H1 (cell line): ENCODE measurements at regions not wholly inside any gene's neighbourhood (a gene's known extent, or its start where the extent isn't known, plus 50 kb on each side); places are given as distances from the start of the nearest gene placed in this dataset.

Experiments used
- CTCF ChIA-PET: fragments of 300-600 bp; sonication (Branson Sonifier 250); formaldehyde crosslinking; loops from one replicate; lab custom pipeline; 2021; ENCODE audit not compliant: partially characterized antibody; lab: Charles Lee
- POLR2A ChIA-PET: fragments of 300-600 bp; sonication (Branson Sonifier 250); formaldehyde crosslinking; loops from one replicate; lab custom pipeline; 2021; ENCODE audit warnings: inconsistent platforms; ENCODE audit not compliant: partially characterized antibody; lab: Charles Lee
- DNase-seq, 2 experiments: peaks; one replicate each; pipeline versions ENCODE4 v3.0.0 to v3.0.0-alpha.2; 2010 to 2022; ENCODE audit warnings: low spot score in 2 of 2, low read depth in 1 of 2, mixed read lengths in 1 of 2
- FAIRE-seq: peaks from 2 replicates; lab custom pipeline; 2011; peaks lifted over from hg19 to GRCh38; lab: Jason Lieb, UNC
- H2AFZ ChIP-seq: 2 replicates; pipeline ENCODE4 v1.8.1; 2012; ENCODE audit warnings: low read length, inconsistent platforms
- H2AK5ac ChIP-seq: 2 replicates; pipeline ENCODE4 v1.6.1; 2013; ENCODE audit warnings: low read depth, low read length
- H2BK120ac ChIP-seq: replicated peaks from 2 replicates; pipeline ENCODE3; 2013; ENCODE audit warnings: low read depth, low read length, inconsistent platforms
- H2BK12ac ChIP-seq: 2 replicates; pipeline ENCODE4 v1.6.1; 2013; ENCODE audit warnings: low read depth, low read length
- H2BK15ac ChIP-seq: 2 replicates; pipeline ENCODE4 v1.6.1; 2013; ENCODE audit warnings: low read length
- H2BK20ac ChIP-seq: 2 replicates; pipeline ENCODE4 v1.6.1; 2013; ENCODE audit warnings: low read length
- H2BK5ac ChIP-seq: 2 replicates; pipeline ENCODE4 v1.6.1; 2013; ENCODE audit warnings: low read depth, low read length
- H3K14ac ChIP-seq: 2 replicates; pipeline ENCODE4 v1.6.1; 2013; ENCODE audit warnings: inconsistent platforms; ENCODE audit not compliant: insufficient read length
- H3K18ac ChIP-seq: 2 replicates; pipeline ENCODE4 v1.6.1; 2013; ENCODE audit warnings: low read length; ENCODE audit errors: extremely low read depth
- H3K23ac ChIP-seq: 2 replicates; pipeline ENCODE4 v1.6.1; 2013; ENCODE audit warnings: inconsistent platforms; ENCODE audit not compliant: insufficient read length
- H3K23me2 ChIP-seq: 2 replicates; pipeline ENCODE4 v1.6.1; 2013; ENCODE audit warnings: low read depth, low read length
- H3K27ac ChIP-seq: 2 replicates; pipeline ENCODE4 v1.6.1; 2011; ENCODE audit warnings: low read depth, low read length, inconsistent platforms
- H3K27me3 ChIP-seq, 4 experiments: replicated peaks in 1 of 4; 1 replicate in 1 of 4; 2 replicates in 3 of 4; pipeline versions ENCODE4 v1.6.1 to v1.8.1; 2011 to 2013; ENCODE audit warnings: low read length in 3 of 4, mild to moderate bottlenecking in 3 of 4, inconsistent platforms in 2 of 4, mixed read lengths in 2 of 4, moderate library complexity in 1 of 4; ENCODE audit not compliant: control insufficient read depth in 3 of 4, insufficient read depth in 3 of 4; ENCODE audit errors: extremely low read depth in 1 of 4
- H3K36me3 ChIP-seq, 4 experiments: 2 replicates each; pipeline versions ENCODE4 v1.6.1 to v1.8.1; 2011 to 2013; ENCODE audit warnings: mild to moderate bottlenecking in 4 of 4, low read length in 3 of 4, moderate library complexity in 2 of 4, control low read depth in 1 of 4, inconsistent platforms in 1 of 4; ENCODE audit not compliant: insufficient read depth in 4 of 4, control insufficient read depth in 2 of 4
- H3K4ac ChIP-seq: replicated peaks from 2 replicates; pipeline ENCODE3; 2013; ENCODE audit warnings: low read length, low read depth, mixed read lengths, inconsistent platforms; ENCODE audit not compliant: insufficient read length
- H3K4me1 ChIP-seq, 4 experiments: replicated peaks in 1 of 4; 1 replicate in 1 of 4; 2 replicates in 3 of 4; pipeline versions ENCODE4 v1.6.1 to v1.8.1; 2011 to 2013; ENCODE audit warnings: low read length in 3 of 4, inconsistent platforms in 2 of 4, mixed read lengths in 1 of 4; ENCODE audit not compliant: insufficient read depth in 4 of 4, control insufficient read depth in 3 of 4
- H3K4me2 ChIP-seq, 2 experiments: 2 replicates each; pipeline versions ENCODE4 v1.6.1 to v1.8.1; 2011 to 2013; ENCODE audit warnings: low read depth in 2 of 2, low read length in 2 of 2, control low read depth in 1 of 2, inconsistent platforms in 1 of 2, mild to moderate bottlenecking in 1 of 2; ENCODE audit not compliant: insufficient read depth in 1 of 2
- H3K4me3 ChIP-seq, 4 experiments: fragments of 200-600, 300-600 bp in 1 of 4; sonication (generic), shearing (Covaris generic), sonication (Bioruptor Twin) in 1 of 4; 2 replicates each; pipeline versions ENCODE4 v1.5.1 to v1.8.1; 2011 to 2016; ENCODE audit warnings: low read length in 4 of 4, low read depth in 3 of 4, control low read depth in 2 of 4, inconsistent platforms in 2 of 4, mild to moderate bottlenecking in 2 of 4, mixed read lengths in 1 of 4, moderate library complexity in 1 of 4; ENCODE audit not compliant: insufficient read depth in 2 of 4; ENCODE audit errors: extremely low read depth in 1 of 4
- H3K56ac ChIP-seq: replicated peaks from 2 replicates; pipeline ENCODE3; 2013; ENCODE audit warnings: low read depth, mild to moderate bottlenecking, mixed read lengths, low read length, inconsistent platforms; ENCODE audit not compliant: insufficient read length
- H3K79me1 ChIP-seq: 2 replicates; pipeline ENCODE4 v1.6.1; 2013; ENCODE audit warnings: low read depth, low read length, control low read depth
- H3K79me2 ChIP-seq, 2 experiments: 2 replicates each; pipeline versions ENCODE4 v1.6.1 to v1.8.1; 2012 to 2013; ENCODE audit warnings: low read length in 2 of 2, mild to moderate bottlenecking in 2 of 2, inconsistent platforms in 1 of 2; ENCODE audit not compliant: insufficient read depth in 2 of 2, control insufficient read depth in 1 of 2
- H3K9ac ChIP-seq, 4 experiments: replicated peaks in 1 of 4; 1 replicate in 1 of 4; 2 replicates in 3 of 4; pipeline versions ENCODE4 v1.6.1 to v1.8.1; 2011 to 2013; ENCODE audit warnings: low read depth in 3 of 4, low read length in 3 of 4, control low read depth in 2 of 4, mild to moderate bottlenecking in 2 of 4, moderate library complexity in 2 of 4, inconsistent platforms in 1 of 4; ENCODE audit errors: extremely low read depth in 1 of 4
- H3K9me3 ChIP-seq, 2 experiments: 2 replicates each; pipeline versions ENCODE4 v1.6.1 to v1.8.1; 2012 to 2013; ENCODE audit warnings: mild to moderate bottlenecking in 2 of 2, moderate library complexity in 2 of 2, control low read depth in 1 of 2, inconsistent platforms in 1 of 2, low read depth in 1 of 2, low read length in 1 of 2, mixed read lengths in 1 of 2; ENCODE audit not compliant: insufficient read depth in 2 of 2
- H4K20me1 ChIP-seq, 2 experiments: replicated peaks in 1 of 2; 2 replicates each; pipeline versions ENCODE3 to v1.8.1; 2011 to 2013; ENCODE audit warnings: inconsistent platforms in 2 of 2, low read length in 2 of 2, mild to moderate bottlenecking in 1 of 2; ENCODE audit not compliant: insufficient read depth in 2 of 2, control insufficient read depth in 1 of 2
- H4K5ac ChIP-seq: 2 replicates; pipeline ENCODE4 v1.6.1; 2013; ENCODE audit warnings: low read length, low read depth, mixed read lengths, inconsistent platforms; ENCODE audit not compliant: insufficient read length
- H4K8ac ChIP-seq: 2 replicates; pipeline ENCODE4 v1.8.0; 2013; ENCODE audit warnings: mild to moderate bottlenecking, moderate library complexity, low read length, inconsistent platforms; ENCODE audit not compliant: insufficient read depth; ENCODE audit errors: extremely low read depth
- H4K91ac ChIP-seq: replicated peaks from 2 replicates; pipeline ENCODE3; 2013; ENCODE audit warnings: low read length, mixed read lengths, inconsistent platforms; ENCODE audit not compliant: insufficient read length
- CHD1 ChIP-seq: IDR thresholded peaks from 2 replicates; pipeline ENCODE4 v1.6.1; 2012; ENCODE audit warnings: low read depth, low read length, improper control_type of control experiment
- CHD2 ChIP-seq: IDR thresholded peaks from 2 replicates; pipeline ENCODE4 v1.6.1; 2012; ENCODE audit warnings: low read length, improper control_type of control experiment
- CREB1 ChIP-seq: IDR thresholded peaks from 2 replicates; pipeline ENCODE4 v1.6.1; 2012; ENCODE audit warnings: inconsistent platforms
- CTBP2 ChIP-seq: IDR thresholded peaks from 2 replicates; pipeline ENCODE4 v1.7.0; 2011; ENCODE audit warnings: borderline replicate concordance, mild to moderate bottlenecking, moderate library complexity, mixed read lengths, low read length; ENCODE audit not compliant: insufficient read depth, insufficient read length
- EGR1 ChIP-seq: IDR thresholded peaks from 2 replicates; pipeline ENCODE4 v1.6.1; 2011; ENCODE audit warnings: low read depth, low read length, borderline replicate concordance
- FOSL1 ChIP-seq: IDR thresholded peaks from 2 replicates; pipeline ENCODE4 v1.6.1; 2011; ENCODE audit warnings: mild to moderate bottlenecking, low read depth, low read length, moderate library complexity; ENCODE audit not compliant: insufficient read depth
- GTF2F1 ChIP-seq: IDR thresholded peaks from 2 replicates; pipeline ENCODE4 v1.6.1; 2012; ENCODE audit warnings: low read depth, low read length, improper control_type of control experiment, borderline replicate concordance
- JUND ChIP-seq: IDR thresholded peaks from 2 replicates; pipeline ENCODE4 v1.6.1; 2011; ENCODE audit warnings: mild to moderate bottlenecking, improper control_type of control experiment, low read length
- KDM5A ChIP-seq: fragments of 200-600 bp; IDR thresholded peaks from 2 replicates; pipeline ENCODE4 v1.7.1; 2012; ENCODE audit warnings: mild to moderate bottlenecking, low read length, inconsistent platforms, mixed read lengths
- PHF8 ChIP-seq: fragments of 200-600 bp; sonication (generic); conservative IDR thresholded peaks from 2 replicates; pipeline ENCODE4 v1.7.1; 2012; ENCODE audit warnings: low read depth, mild to moderate bottlenecking, inconsistent platforms, low read length, moderate library complexity
- RFX5 ChIP-seq: IDR thresholded peaks from 2 replicates; pipeline ENCODE4 v1.6.1; 2011; ENCODE audit warnings: low read depth, low read length, improper control_type of control experiment, borderline replicate concordance
- SUZ12 ChIP-seq: fragments of 200-600 bp; sonication (generic); IDR thresholded peaks from 2 replicates; pipeline ENCODE4 v1.6.1; 2012; ENCODE audit warnings: mild to moderate bottlenecking, inconsistent platforms, low read length, moderate library complexity, mixed read lengths
- TAF7 ChIP-seq: optimal IDR thresholded peaks from 2 replicates; pipeline ENCODE3; 2011; ENCODE audit warnings: low read depth, mild to moderate bottlenecking, inconsistent platforms, low read length, moderate library complexity, borderline replicate concordance
- TBP ChIP-seq: IDR thresholded peaks from 2 replicates; pipeline ENCODE4 v1.6.1; 2011; ENCODE audit warnings: low read depth, low read length, improper control_type of control experiment
- ZNF274 ChIP-seq: IDR thresholded peaks from 2 replicates; pipeline ENCODE4 v1.7.0; 2012; ENCODE audit warnings: low read length, borderline replicate concordance; ENCODE audit errors: extremely low read depth
- WGBS, 2 experiments: shearing (Covaris generic) in 1 of 2; methylation state at CpG; one replicate each; pipeline versions ENCODE4 v1.1.6 to v1.1.7; 2013 to 2015; ENCODE audit warnings: low lambda C conversion rate in 2 of 2, mixed read lengths in 2 of 2, inconsistent platforms in 1 of 2, low coverage in 1 of 2, missing lambda C conversion rate in 1 of 2; ENCODE audit not compliant: insufficient replicate concordance in 2 of 2, insufficient coverage in 1 of 2, insufficient read length in 1 of 2; ENCODE audit errors: extremely low coverage in 1 of 2, missing lambda C conversion rate in 1 of 2; 5-methylcytosine and 5-hydroxymethylcytosine counted together
- TF ChIP-seq, protein P1 (sequence below): IDR thresholded peaks from 2 replicates; pipeline ENCODE4 v1.6.1; 2012; ENCODE audit warnings: inconsistent platforms

- Histone ChIP-seq H3K79me1 (no peaks in the 10 kb centered on the region), H4K5ac (no peak overlapping the region), H3K27ac (no peak overlapping the region), H4K8ac (no peak overlapping the region), H3K23ac (no peak overlapping the region), H3K18ac (no peak overlapping the region), H3K56ac (no peak overlapping the region), H3K4me1 (no peaks in the 10 kb centered on the region), H3K9ac (no peak overlapping the region), H4K91ac (no peak overlapping the region), H3K4me3 (no peak overlapping the region), H2AK5ac (no peak overlapping the region), H4K20me1 (no peaks in the 10 kb centered on the region), H3K14ac (no peak overlapping the region), H2BK15ac (no peak overlapping the region), H2BK20ac (no peak overlapping the region), H3K4ac (no peak overlapping the region), H2AFZ (no peak overlapping the region), H3K4me2 (no peak overlapping the region), H3K23me2 (no peaks in the 10 kb centered on the region), H2BK12ac (no peak overlapping the region), H3K27me3 (no peaks in the 10 kb centered on the region; a peak in 1 of 7 replicates), H3K79me2 (no peaks in the 10 kb centered on the region), H2BK5ac (no peak overlapping the region), H3K36me3 (no peaks in the 10 kb centered on the region), H2BK120ac (no peak overlapping the region), H3K9me3 (no peaks in the 10 kb centered on the region; a peak in 1 of 4 replicates)
- no peak for DNase-seq
- WGBS, 2 experiments: 90% methylated on average over 3 of the region's 3 CpGs; no CpG with 5 or more reads in 1 of the 2 experiments
- no peak for FAIRE-seq
- POLR2A ChIA-PET: no interaction called here
- CTCF ChIA-PET: no interaction called here
- TF ChIP-seq JUND (no peak), TAF7 (no peak), CHD1 (no peak), CREB1 (no peak), TBP (no peak), EGR1 (no peak), FOSL1 (no peak), CHD2 (no peak), PHF8 (no peak), CTBP2 (no peak), RFX5 (no peak), ZNF274 (no peak), KDM5A (no peak), GTF2F1 (no peak), SUZ12 (no peak)
- TF ChIP-seq, protein P1, sequence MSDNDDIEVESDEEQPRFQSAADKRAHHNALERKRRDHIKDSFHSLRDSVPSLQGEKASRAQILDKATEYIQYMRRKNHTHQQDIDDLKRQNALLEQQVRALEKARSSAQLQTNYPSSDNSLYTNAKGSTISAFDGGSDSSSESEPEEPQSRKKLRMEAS: no peak
Observed at GRCh38 chr10:1824928-1825327, 87.6 kb upstream of the ADARB2 start.
